HG03520 (cell line): ENCODE measurements at regions not wholly inside any gene's neighbourhood (a gene's known extent, or its start where the extent isn't known, plus 50 kb on each side); places are given as distances from the start of the nearest gene placed in this dataset.
A peak's percentile ranks its signal among the peaks of the same experiment; 100 is the strongest.

Source experiments
- ATAC-seq: cut with Tn5 transposase; IDR thresholded peaks from one replicate; pipeline ENCODE4 v1.9.1; 2021; ENCODE audit warnings: mild to moderate bottlenecking, moderate library complexity; ENCODE audit not compliant: unreplicated experiment

- ATAC-seq = no peak
Measured at GRCh38 chr6:11332463-11332862, 100.0 kb upstream of the NEDD9 start.

- ATAC-seq = no peak
Measured at GRCh38 chr6:11331111-11331510, 98.6 kb upstream of the NEDD9 start.

- ATAC-seq = no peak
Measured at GRCh38 chr6:11330413-11330760, 97.9 kb upstream of the NEDD9 start.

- no peak for ATAC-seq
Measured at GRCh38 chr6:11329726-11330412, 97.4 kb upstream of the NEDD9 start.

- no peak for ATAC-seq
Measured at GRCh38 chr6:11328613-11329247, 96.3 kb upstream of the NEDD9 start.

GRCh38 chr6:11327961-11328360, 95.5 kb upstream of the NEDD9 start:
- ATAC-seq = no peak

GRCh38 chr6:11326116-11326515, 93.6 kb upstream of the NEDD9 start:
- no peak for ATAC-seq

- ATAC-seq = peak; percentile 73
Measured at GRCh38 chr6:11324453-11325015, 92.1 kb upstream of the NEDD9 start.

- ATAC-seq = no peak
Measured at GRCh38 chr6:11323666-11324452, 91.4 kb upstream of the NEDD9 start.

- ATAC-seq = no peak
Measured at GRCh38 chr6:11322252-11322885, 89.9 kb upstream of the NEDD9 start.

GRCh38 chr6:11320914-11321597, 88.6 kb upstream of the NEDD9 start:
- ATAC-seq = no peak

- ATAC-seq = no peak
Measured at GRCh38 chr6:11318835-11319813, 86.7 kb upstream of the NEDD9 start.

GRCh38 chr6:11317885-11318771, 85.7 kb upstream of the NEDD9 start:
- no peak for ATAC-seq

GRCh38 chr6:11315743-11316437, 83.4 kb upstream of the NEDD9 start:
- ATAC-seq = no peak

GRCh38 chr6:11313207-11313606, 80.7 kb upstream of the NEDD9 start:
- ATAC-seq = no peak

GRCh38 chr6:11311970-11312369, 79.5 kb upstream of the NEDD9 start:
- no peak for ATAC-seq

GRCh38 chr6:11309947-11310665, 77.6 kb upstream of the NEDD9 start:
- ATAC-seq = no peak
